Astrocyte (in vitro differentiated cells and primary cell): ENCODE measurements at regions not wholly inside any gene's neighbourhood (a gene's known extent, or its start where the extent isn't known, plus 50 kb on each side); places are given as distances from the start of the nearest gene placed in this dataset.

ENCODE experiments used
- DNase-seq: peaks from one replicate; pipeline ENCODE4 v3.0.0-alpha.2; 2010; ENCODE audit warnings: low read depth
- FAIRE-seq: peaks from 2 replicates; lab custom pipeline; 2011; peaks lifted over from hg19 to GRCh38; lab: Jason Lieb, UNC
- H2AFZ ChIP-seq: 2 replicates; pipeline ENCODE4 v1.6.0; 2012; ENCODE audit warnings: low read depth, low read length, inconsistent platforms
- H3K27ac ChIP-seq: 2 replicates; pipeline ENCODE4 v1.5.1; 2011; ENCODE audit warnings: low read depth, low read length, inconsistent platforms
- H3K27me3 ChIP-seq: 2 replicates; pipeline ENCODE4 v1.6.0; 2011; ENCODE audit warnings: low read length, inconsistent platforms; ENCODE audit not compliant: insufficient read depth
- H3K36me3 ChIP-seq: 2 replicates; pipeline ENCODE4 v1.5.1; 2011; ENCODE audit warnings: low read length, inconsistent platforms; ENCODE audit not compliant: insufficient read depth
- H3K4me1 ChIP-seq: 2 replicates; pipeline ENCODE4 v1.5.1; 2011; ENCODE audit warnings: low read length, inconsistent platforms; ENCODE audit not compliant: insufficient read depth
- H3K4me2 ChIP-seq: 2 replicates; pipeline ENCODE4 v1.6.0; 2012; ENCODE audit warnings: low read length, inconsistent platforms
- H3K4me3 ChIP-seq: 2 replicates; pipeline ENCODE4 v1.5.1; 2011; ENCODE audit warnings: low read depth, mild to moderate bottlenecking, low read length, inconsistent platforms; ENCODE audit not compliant: insufficient read depth
- H3K79me2 ChIP-seq: 2 replicates; pipeline ENCODE4 v1.6.0; 2012; ENCODE audit warnings: mild to moderate bottlenecking, low read length, inconsistent platforms; ENCODE audit not compliant: insufficient read depth
- H3K9ac ChIP-seq: 2 replicates; pipeline ENCODE4 v1.6.0; 2012; ENCODE audit warnings: mild to moderate bottlenecking, low read length, inconsistent platforms
- H3K9me3 ChIP-seq: 2 replicates; pipeline ENCODE4 v1.5.1; 2012; ENCODE audit warnings: low read depth, mild to moderate bottlenecking, low read length, inconsistent platforms; ENCODE audit not compliant: insufficient read depth
- H4K20me1 ChIP-seq: 2 replicates; pipeline ENCODE4 v1.6.0; 2012; ENCODE audit warnings: low read length, inconsistent platforms; ENCODE audit not compliant: insufficient read depth
- H3K27ac Mint-ChIP-seq: one replicate; pipeline ENCODE4 v1.8.0; 2021; ENCODE audit warnings: mild to moderate bottlenecking, mixed read lengths; ENCODE audit not compliant: unreplicated experiment
- H3K27me3 Mint-ChIP-seq: one replicate; pipeline ENCODE4 v1.8.0; 2021; ENCODE audit warnings: low read depth, mixed read lengths; ENCODE audit not compliant: unreplicated experiment
- H3K36me3 Mint-ChIP-seq: one replicate; pipeline ENCODE4 v1.8.0; 2021; ENCODE audit warnings: low read depth, mixed read lengths; ENCODE audit not compliant: unreplicated experiment
- H3K4me1 Mint-ChIP-seq: one replicate; pipeline ENCODE4 v1.8.0; 2021; ENCODE audit warnings: low read depth, mixed read lengths; ENCODE audit not compliant: unreplicated experiment
- H3K4me3 Mint-ChIP-seq: one replicate; pipeline ENCODE4 v1.8.0; 2021; ENCODE audit warnings: mild to moderate bottlenecking, moderate library complexity, mixed read lengths; ENCODE audit not compliant: unreplicated experiment
- H3K9me3 Mint-ChIP-seq: one replicate; pipeline ENCODE4 v1.8.0; 2021; ENCODE audit warnings: mild to moderate bottlenecking, mixed read lengths; ENCODE audit not compliant: unreplicated experiment
- CTCF ChIP-seq: IDR thresholded peaks from 2 replicates; pipeline ENCODE4 v1.5.1; 2011; ENCODE audit warnings: low read depth, mild to moderate bottlenecking, inconsistent platforms, low read length, moderate library complexity; ENCODE audit not compliant: insufficient read depth
- EZH2 ChIP-seq: IDR thresholded peaks from 2 replicates; pipeline ENCODE4 v1.6.1; 2012; ENCODE audit warnings: mild to moderate bottlenecking, low read length, inconsistent platforms; ENCODE audit not compliant: insufficient read depth

- Histone ChIP-seq H3K9me3 (no peaks in the 10 kb centered on the region), H3K4me2 (no peak overlapping the region), H3K27ac (no peak overlapping the region), H3K27me3 (no peaks in the 10 kb centered on the region), H3K9ac (no peak overlapping the region), H3K4me1 (no peaks in the 10 kb centered on the region), H2AFZ (no peak overlapping the region), H3K36me3 (no peaks in the 10 kb centered on the region), H3K79me2 (no peaks in the 10 kb centered on the region), H4K20me1 (no peaks in the 10 kb centered on the region), H3K4me3 (no peak overlapping the region)
- DNase-seq (no peak), FAIRE-seq (no peak)
- peaks cover 7% of the 10 kb centered on the region for H3K9me3 Mint-ChIP-seq
- H3K4me1 Mint-ChIP-seq, result peaks cover 9% of the 10 kb centered on the region
- no peak for TF ChIP-seq EZH2
- no peak for TF ChIP-seq CTCF
- peaks cover 44% of the 10 kb centered on the region for H3K27me3 Mint-ChIP-seq
- H3K4me3 Mint-ChIP-seq, result no peak overlapping the region
- H3K36me3 Mint-ChIP-seq, result peaks cover 6% of the 10 kb centered on the region
- no peak overlapping the region for H3K27ac Mint-ChIP-seq
Measured at GRCh38 chr2:3101016-3101942, 276.3 kb downstream of the EIPR1 start.

GRCh38 chr2:3100386-3100785 lies 277.2 kb downstream of the EIPR1 start:
- Mint-ChIP-seq H3K9me3 (peaks cover 7% of the 10 kb centered on the region), H3K27me3 (peaks cover 44% of the 10 kb centered on the region), H3K36me3 (peaks cover 3% of the 10 kb centered on the region), H3K27ac (no peak overlapping the region), H3K4me3 (no peak overlapping the region), H3K4me1 (peaks cover 9% of the 10 kb centered on the region)
- Histone ChIP-seq H3K79me2 (no peaks in the 10 kb centered on the region), H3K4me2 (no peak overlapping the region), H3K36me3 (no peaks in the 10 kb centered on the region), H3K27ac (no peak overlapping the region), H4K20me1 (no peaks in the 10 kb centered on the region), H3K9ac (no peak overlapping the region), H3K27me3 (no peaks in the 10 kb centered on the region), H3K4me3 (no peak overlapping the region), H3K4me1 (no peaks in the 10 kb centered on the region), H3K9me3 (no peaks in the 10 kb centered on the region), H2AFZ (no peak overlapping the region)
- FAIRE-seq (no peak), DNase-seq (no peak)
- TF ChIP-seq CTCF (no peak), EZH2 (no peak)

- H3K27ac ChIP-seq, result no peak overlapping the region
- TF ChIP-seq EZH2 (no peak), CTCF (no peak)
- H4K20me1 ChIP-seq, result no peaks in the 10 kb centered on the region
- no peaks in the 10 kb centered on the region for H3K27me3 ChIP-seq
- no peaks in the 10 kb centered on the region for H3K36me3 ChIP-seq
- Mint-ChIP-seq H3K27me3 (peaks cover 44% of the 10 kb centered on the region), H3K9me3 (peaks cover 4% of the 10 kb centered on the region), H3K4me3 (no peak overlapping the region), H3K27ac (no peak overlapping the region), H3K36me3 (peaks cover 3% of the 10 kb centered on the region), H3K4me1 (peaks cover 9% of the 10 kb centered on the region)
- H3K4me2 ChIP-seq, result no peak overlapping the region
- H2AFZ ChIP-seq, result no peak overlapping the region
- no peak overlapping the region for H3K9ac ChIP-seq
- H3K9me3 ChIP-seq, result no peaks in the 10 kb centered on the region
- FAIRE-seq, result no peak
- DNase-seq, result no peak
- H3K4me1 ChIP-seq, result no peaks in the 10 kb centered on the region
- no peaks in the 10 kb centered on the region for H3K79me2 ChIP-seq
- no peak overlapping the region for H3K4me3 ChIP-seq
Measured at GRCh38 chr2:3099860-3100234, 277.8 kb downstream of the EIPR1 start.
